HG02588 (cell line): ENCODE measurements at regions not wholly inside any gene's neighbourhood (a gene's known extent, or its start where the extent isn't known, plus 50 kb on each side); places are given as distances from the start of the nearest gene placed in this dataset.
"Not testable (repeated sequence)": the region's sequence is repeated elsewhere in the genome, so short reads cannot be mapped to it uniquely, and the experiment has no call there.

ENCODE experiments used
- ATAC-seq: cut with Tn5 transposase; IDR thresholded peaks from one replicate; pipeline ENCODE4 v1.9.1; 2021; ENCODE audit warnings: mild to moderate bottlenecking, moderate library complexity; ENCODE audit not compliant: unreplicated experiment

DNA sequence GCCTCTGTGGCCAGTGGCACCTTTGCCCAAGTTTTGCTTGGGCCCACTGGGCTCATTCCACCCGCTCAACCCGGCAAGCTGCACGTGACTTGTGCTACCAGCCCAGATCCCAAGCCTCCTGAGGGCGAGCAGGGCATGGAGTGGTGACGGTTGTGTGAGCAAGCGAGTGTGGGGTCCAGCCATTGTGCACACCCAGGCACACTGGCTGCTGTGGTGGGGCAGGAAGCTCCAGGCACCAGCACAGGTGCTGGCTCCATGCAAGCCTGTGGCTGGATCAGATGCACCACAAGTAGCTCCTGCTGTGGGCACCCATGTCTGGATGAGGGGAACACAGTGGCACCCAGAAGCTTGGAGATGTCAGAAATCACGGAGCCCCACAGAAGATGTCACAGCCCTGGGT, 557.0 kb upstream of the GNPDA2 start:
- ATAC-seq, result no peak

DNA sequence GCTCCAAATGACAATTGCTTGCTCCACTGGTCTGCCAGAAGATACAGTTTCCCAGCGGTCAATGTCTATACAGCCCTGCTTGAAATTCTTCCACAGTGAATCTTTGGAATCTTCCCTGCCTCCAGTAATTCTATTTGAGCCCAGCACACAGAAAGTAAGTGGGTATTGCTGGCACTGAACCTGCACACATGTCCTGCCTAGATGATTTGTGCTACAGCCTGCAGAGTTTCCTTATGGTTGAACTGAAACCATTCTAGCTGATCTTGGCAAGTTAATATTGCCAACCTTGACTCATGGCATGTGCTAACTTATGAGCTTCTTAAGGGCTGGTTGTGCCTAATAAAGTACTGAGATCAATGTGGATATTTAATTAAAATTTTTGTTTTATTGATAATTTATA, 553.8 kb upstream of the GNPDA2 start:
- ATAC-seq, result no peak

- no peak for ATAC-seq
Measured at GRCh38 chr4:45275862-45276261, 549.5 kb upstream of the GNPDA2 start.

GRCh38 chr4:45248106-45248505, 521.8 kb upstream of the GNPDA2 start:
- ATAC-seq, result not testable (repeated sequence)

GRCh38 chr4:45241976-45242375, 515.6 kb upstream of the GNPDA2 start:
- no peak for ATAC-seq

DNA sequence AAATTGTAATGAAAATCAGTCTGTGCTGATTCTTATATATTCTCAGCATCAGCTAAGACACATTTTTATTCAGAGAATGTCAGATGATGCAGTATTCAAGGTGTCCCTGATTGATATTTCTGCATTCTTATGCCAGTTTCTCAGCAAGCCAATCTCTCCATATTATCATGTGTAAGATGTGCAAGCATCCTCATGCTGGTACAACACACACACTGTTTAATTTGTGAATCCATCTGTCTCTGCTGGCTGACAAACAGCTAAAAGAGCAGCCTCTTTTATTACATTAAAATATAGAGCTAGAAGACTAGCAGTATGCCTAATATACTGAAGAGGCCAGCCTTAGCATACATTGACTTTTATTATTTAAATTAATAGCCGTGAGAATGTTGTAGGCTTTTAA, 502.9 kb upstream of the GNPDA2 start:
- no peak for ATAC-seq

- ATAC-seq, result no peak
Measured at GRCh38 chr4:45215976-45216542, 489.7 kb upstream of the GNPDA2 start.

- ATAC-seq, result not testable (repeated sequence)
Measured at GRCh38 chr4:45208476-45208875, 482.1 kb upstream of the GNPDA2 start.

DNA sequence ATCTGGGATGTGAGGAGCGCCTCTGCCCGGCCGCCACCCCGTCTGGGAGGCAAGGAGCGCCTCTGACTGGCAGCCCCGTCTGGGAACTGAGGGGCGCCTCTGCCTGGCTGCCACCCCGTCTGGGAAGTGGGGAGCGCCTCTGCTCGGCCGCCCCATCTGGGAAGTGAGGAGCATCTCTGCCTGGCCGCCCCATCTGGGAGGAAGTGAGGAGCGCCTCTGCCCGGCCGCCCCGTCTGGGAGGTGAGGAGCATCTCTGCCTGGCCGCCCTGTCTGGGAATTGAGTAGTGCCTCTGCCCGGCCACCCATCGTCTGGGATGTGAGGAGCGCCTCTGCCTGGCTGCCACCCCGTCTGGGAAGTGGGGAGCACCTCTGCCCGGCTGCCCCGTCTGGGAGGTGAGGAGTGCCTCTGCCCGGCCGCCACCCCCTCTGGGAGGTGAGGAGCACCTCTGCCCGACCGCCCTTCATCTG, 481.5 kb upstream of the GNPDA2 start:
- ATAC-seq, result not testable (repeated sequence)

GRCh38 chr4:45207241-45207863, 481.0 kb upstream of the GNPDA2 start:
- ATAC-seq, result not testable (repeated sequence)

DNA sequence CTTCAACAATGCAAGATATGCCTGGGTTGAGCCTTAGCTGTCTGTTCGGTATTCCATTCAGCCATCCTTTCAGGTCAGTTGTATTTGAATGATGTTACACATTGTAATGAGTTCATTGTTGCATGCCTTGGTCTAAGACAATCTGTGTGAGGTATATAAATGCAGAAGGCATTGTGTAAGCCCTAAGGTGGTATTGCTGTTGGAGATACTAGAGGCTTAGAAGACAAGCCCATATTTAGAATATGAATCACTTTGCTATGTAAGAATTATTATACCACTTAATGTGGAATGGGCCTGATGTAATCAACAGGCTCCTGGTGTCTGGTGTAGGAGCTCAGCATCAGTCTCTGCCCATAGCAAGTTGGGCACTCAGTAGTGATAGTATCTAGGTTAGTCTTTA, 473.4 kb upstream of the GNPDA2 start:
- no peak for ATAC-seq

GRCh38 chr4:45188501-45188900, 462.1 kb upstream of the GNPDA2 start:
- no peak for ATAC-seq

GRCh38 chr4:45186249-45186648, 459.9 kb upstream of the GNPDA2 start:
- ATAC-seq, result no peak

DNA sequence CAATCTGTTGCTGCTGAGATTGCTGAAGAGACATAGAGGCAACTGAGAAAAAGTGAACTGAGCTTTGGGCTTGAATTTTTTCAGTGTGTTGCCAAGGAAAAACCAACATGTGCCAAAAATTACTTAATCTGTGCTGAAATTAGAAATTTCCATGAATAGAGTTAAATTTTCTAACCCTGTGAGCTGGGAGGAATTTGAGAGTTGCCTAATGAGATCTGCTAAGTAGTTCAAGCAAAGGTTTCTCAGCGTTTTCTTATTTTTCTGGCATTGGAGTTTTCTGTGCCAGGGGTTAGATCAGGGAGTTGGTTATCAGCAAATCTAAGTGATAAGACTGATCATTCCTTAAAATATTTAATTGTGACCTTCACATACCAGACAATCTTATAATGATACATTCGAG, 457.5 kb upstream of the GNPDA2 start:
- ATAC-seq, result no peak

DNA sequence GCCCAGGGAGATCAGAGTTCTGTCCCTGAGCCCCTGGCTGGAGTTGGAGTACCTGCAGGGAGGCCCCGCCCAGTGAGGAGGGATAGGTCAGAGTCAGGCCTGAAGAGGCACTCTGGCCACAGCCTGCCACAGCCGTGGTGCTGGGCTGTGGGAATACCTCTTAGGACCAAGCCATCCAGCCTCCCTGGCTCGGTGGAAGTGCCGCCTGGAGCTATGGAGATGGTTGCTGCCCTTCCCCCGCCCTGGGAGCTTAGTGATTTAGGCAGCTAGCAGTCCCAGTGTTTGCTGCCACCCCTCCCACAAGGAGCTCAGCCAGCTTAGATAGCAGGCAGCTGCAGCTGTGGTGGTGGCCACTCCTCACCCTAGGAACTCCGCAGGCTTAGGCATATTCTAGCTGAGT, 446.3 kb upstream of the GNPDA2 start:
- no peak for ATAC-seq

DNA sequence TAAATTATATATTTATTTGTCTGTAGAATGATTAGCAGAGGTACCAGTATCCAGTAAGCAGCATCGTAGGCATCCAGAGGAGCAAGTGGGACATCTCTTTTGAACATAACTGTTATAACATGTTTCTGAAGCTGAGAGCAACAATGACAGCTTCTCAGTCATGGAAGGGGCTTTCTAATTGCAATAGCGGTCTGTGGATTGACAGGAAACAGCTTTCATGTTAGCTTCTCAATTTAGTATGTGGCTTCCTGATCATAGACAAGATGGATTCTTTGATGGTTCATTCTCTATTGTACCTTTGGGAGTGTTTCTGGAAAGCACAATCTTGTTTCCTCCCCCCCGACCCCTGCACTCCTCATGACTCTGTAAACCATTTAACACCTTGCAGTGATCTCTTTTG, 434.6 kb upstream of the GNPDA2 start:
- no peak for ATAC-seq

GRCh38 chr4:45155081-45155777, 428.9 kb upstream of the GNPDA2 start:
- no peak for ATAC-seq

GRCh38 chr4:45147866-45148265, 421.5 kb upstream of the GNPDA2 start:
- no peak for ATAC-seq

GRCh38 chr4:45131020-45131419, 404.7 kb upstream of the GNPDA2 start:
- ATAC-seq, result no peak

- ATAC-seq, result no peak
Measured at GRCh38 chr4:45122406-45122805, 396.1 kb upstream of the GNPDA2 start.

DNA sequence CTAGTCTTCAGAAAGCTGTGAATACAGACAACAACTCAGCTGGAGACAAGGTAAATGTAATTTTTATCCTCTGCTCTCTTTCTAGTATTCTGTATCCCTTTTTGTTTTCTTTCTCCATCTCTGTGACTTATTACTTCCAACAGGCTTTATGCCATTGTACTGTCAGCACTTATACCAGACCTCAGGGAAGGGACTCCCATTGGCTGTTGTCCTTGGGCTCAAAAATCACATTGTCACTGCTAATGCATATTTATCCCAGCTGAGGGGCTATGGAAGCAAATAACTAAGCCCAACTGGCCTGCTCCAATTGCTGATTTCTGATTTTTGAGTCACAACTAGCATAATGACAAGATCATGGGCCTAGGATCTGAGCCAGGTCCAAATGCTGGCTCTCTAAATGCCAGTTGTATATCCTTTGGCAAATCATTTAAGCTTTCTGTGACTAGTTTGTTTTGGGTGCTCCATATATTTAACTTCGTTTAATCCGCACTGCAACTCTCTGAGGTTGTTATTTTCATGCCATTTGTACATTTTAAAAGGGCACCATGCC, 395.1 kb upstream of the GNPDA2 start:
- no peak for ATAC-seq

DNA sequence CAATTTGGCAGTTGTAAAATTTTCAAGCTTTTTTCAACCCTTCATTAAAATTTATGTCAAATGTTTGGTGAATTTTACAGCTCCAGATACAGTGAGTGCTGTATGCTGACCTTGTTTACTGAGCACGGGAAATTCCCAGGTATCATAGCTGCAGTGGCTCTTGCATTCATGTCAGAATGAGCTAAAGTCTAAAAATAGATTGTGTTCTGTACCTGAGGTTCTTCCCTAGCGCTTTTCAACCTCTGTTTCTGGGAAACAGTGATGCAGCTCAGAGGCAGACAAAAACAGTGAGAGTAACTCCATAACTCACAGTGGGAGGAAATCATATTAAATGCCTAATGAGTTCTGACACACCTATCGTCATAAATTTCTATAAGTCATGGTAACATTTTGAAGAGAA, 393.8 kb upstream of the GNPDA2 start:
- peak; percentile 94 for ATAC-seq
